GM12801 (cell line): ENCODE measurements at regions not wholly inside any gene's neighbourhood (a gene's known extent, or its start where the extent isn't known, plus 50 kb on each side); places are given as distances from the start of the nearest gene placed in this dataset.

ENCODE experiments used
- TF ChIP-seq, protein P1 (sequence below): IDR thresholded peaks from one replicate; pipeline ENCODE4 v1.5.1; 2011; ENCODE audit warnings: control low read depth; ENCODE audit not compliant: insufficient read length; ENCODE audit errors: extremely low read depth

- TF ChIP-seq, protein P1, sequence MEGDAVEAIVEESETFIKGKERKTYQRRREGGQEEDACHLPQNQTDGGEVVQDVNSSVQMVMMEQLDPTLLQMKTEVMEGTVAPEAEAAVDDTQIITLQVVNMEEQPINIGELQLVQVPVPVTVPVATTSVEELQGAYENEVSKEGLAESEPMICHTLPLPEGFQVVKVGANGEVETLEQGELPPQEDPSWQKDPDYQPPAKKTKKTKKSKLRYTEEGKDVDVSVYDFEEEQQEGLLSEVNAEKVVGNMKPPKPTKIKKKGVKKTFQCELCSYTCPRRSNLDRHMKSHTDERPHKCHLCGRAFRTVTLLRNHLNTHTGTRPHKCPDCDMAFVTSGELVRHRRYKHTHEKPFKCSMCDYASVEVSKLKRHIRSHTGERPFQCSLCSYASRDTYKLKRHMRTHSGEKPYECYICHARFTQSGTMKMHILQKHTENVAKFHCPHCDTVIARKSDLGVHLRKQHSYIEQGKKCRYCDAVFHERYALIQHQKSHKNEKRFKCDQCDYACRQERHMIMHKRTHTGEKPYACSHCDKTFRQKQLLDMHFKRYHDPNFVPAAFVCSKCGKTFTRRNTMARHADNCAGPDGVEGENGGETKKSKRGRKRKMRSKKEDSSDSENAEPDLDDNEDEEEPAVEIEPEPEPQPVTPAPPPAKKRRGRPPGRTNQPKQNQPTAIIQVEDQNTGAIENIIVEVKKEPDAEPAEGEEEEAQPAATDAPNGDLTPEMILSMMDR: no peak
Observed at GRCh38 chr1:38578271-38578951, 281.2 kb downstream of the RRAGC start.

- TF ChIP-seq, protein P1: no peak
Observed at GRCh38 chr1:38577937-38578270, 281.7 kb downstream of the RRAGC start.

- TF ChIP-seq, protein P1: no peak
Observed at GRCh38 chr1:38577385-38577784, 282.2 kb downstream of the RRAGC start.

DNA sequence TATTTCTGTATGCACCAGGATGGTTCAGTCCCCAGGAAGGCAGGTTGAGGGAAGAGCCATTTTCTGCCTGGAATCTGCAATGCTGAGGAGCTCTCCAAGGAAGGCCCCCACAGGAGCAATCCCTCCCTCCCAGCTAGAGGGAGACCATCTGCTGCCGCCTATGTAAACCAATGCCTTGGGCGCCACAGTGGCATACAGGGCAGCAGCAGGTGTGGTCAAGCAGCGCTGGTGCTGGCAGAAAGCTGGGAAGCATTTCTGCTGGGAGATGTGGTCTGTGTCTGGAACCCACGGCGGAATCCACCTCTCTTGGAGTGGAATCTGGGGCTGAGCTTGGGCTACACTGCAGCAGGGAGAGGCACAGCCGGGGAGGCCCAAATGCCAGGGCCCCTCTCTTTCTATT is 283.3 kb downstream of the RRAGC start:
- TF ChIP-seq, protein P1: no peak

DNA sequence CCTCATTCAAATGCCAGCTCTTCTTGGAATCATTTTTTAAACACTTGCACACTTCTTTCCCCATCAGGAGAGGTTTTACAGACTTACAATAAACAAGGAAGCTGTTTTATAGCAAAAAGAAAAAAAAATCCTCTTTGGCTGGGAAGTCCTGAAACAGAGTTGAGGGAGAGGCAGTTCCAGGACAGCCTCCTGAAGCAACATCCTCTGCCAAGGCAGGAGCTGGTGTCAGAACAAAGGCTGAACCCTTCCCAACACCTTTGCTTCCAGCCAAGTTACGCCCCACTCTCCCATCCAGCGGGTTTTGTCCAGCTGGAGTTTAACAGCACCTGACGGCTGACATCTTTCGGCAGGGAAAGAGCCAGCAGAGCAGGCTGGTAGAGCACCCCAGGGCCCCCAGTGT is 287.8 kb downstream of the RRAGC start:
- TF ChIP-seq, protein P1: no peak

DNA sequence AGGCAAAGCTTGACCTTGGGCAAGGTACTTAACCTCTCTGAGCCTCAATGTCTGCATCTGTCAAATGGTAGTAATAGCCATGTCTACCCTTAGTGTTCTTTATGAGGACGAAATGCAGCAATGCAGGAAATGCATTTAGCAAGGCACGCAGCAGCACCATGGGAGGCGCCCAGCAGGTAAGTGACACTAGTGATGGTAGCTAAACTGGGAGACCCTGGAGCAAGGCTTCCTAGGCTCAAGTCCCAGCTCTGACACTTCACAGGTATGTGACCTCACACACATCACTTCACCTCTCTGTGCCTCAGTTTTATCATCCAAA is 289.0 kb downstream of the RRAGC start:
- TF ChIP-seq, protein P1: no peak

- TF ChIP-seq, protein P1: no peak
Observed at GRCh38 chr1:38569932-38570656, 289.5 kb downstream of the RRAGC start.
